Heart left ventricle (tissue), 16 donors: ENCODE measurements at regions not wholly inside any gene's neighbourhood (a gene's known extent, or its start where the extent isn't known, plus 50 kb on each side); places are given as distances from the start of the nearest gene placed in this dataset.

ENCODE experiments used
- ATAC-seq, 4 donors: fragments of 200-7000 bp; cut with Tn5 transposase; one replicate each; pipeline ENCODE4 v1.9.1; 2020 to 2022; ENCODE audit warnings: moderate library complexity in 4 of 4, mild to moderate bottlenecking in 3 of 4, moderate number of reproducible peaks in 1 of 4
- DNase-seq, 5 donors: peaks; one replicate each; pipeline ENCODE4 v3.0.0-alpha.2; 2020
- H3K27ac ChIP-seq, 12 donors: fragments of 200-600 bp; sonication (generic) in 4 of 12; one replicate each; pipeline versions ENCODE4 v1.5.0 to v1.8.0; 2016 to 2022; ENCODE audit warnings: mild to moderate bottlenecking in 2 of 12
- H3K27me3 ChIP-seq, 9 donors: fragments of 200-600 bp; sonication (generic) in 2 of 9; one replicate each; pipeline versions ENCODE4 v1.5.1 to v1.8.0; 2016 to 2022; ENCODE audit warnings: mild to moderate bottlenecking in 3 of 9
- H3K36me3 ChIP-seq, 9 donors: fragments of 200-600 bp; sonication (generic) in 2 of 9; one replicate each; pipeline versions ENCODE4 v1.5.0 to v1.8.0; 2018 to 2022; ENCODE audit warnings: mild to moderate bottlenecking in 2 of 9
- H3K4me1 ChIP-seq, 12 donors: fragments of 200-600 bp; sonication (generic) in 4 of 12; one replicate each; pipeline versions ENCODE4 v1.5.0 to v1.8.0; 2016 to 2022; ENCODE audit warnings: mild to moderate bottlenecking in 3 of 12
- H3K4me3 ChIP-seq, 12 donors: fragments of 200-600 bp; sonication (generic) in 4 of 12; one replicate each; pipeline versions ENCODE4 v1.5.0 to v1.8.0; 2017 to 2022; ENCODE audit warnings: mild to moderate bottlenecking in 9 of 12, moderate library complexity in 4 of 12
- H3K9me3 ChIP-seq, 12 donors: fragments of 200-600 bp; sonication (generic) in 4 of 12; one replicate each; pipeline versions ENCODE4 v1.5.0 to v1.8.0; 2016 to 2022; ENCODE audit warnings: mild to moderate bottlenecking in 1 of 12
- CTCF ChIP-seq, 12 donors: fragments of 200-600 bp; sonication (generic) in 4 of 12; IDR thresholded peaks; one replicate each; pipeline versions ENCODE4 v1.5.0 to v1.8.0; 2018 to 2022; ENCODE audit warnings: antibody characterized with exemption in 12 of 12, mild to moderate bottlenecking in 5 of 12
- POLR2A ChIP-seq, 2 donors: fragments of 450-650 bp; IDR thresholded peaks; one replicate each; pipeline ENCODE4 v1.6.1; 2017; ENCODE audit warnings: antibody characterized with exemption in 2 of 2, mild to moderate bottlenecking in 2 of 2, moderate library complexity in 2 of 2
- WGBS, 4 donors: extraction: QIAGEN DNeasy Blood & Tissue Kit in 2 of 4; methylation state at CpG; one replicate each; pipeline versions ENCODE4 v1.1.5 to v1.1.7; 2013 to 2018; 5-methylcytosine and 5-hydroxymethylcytosine counted together
- intact Hi-C, 10 donors: fragments of 100-400 bp; cut with DNase I; formaldehyde crosslinking; loops; one replicate each; pipeline versions ENCODE4 v1.11.1 to v1.14.2; 2022
- donor health status: ischemic (EF 13 %, LVEDD 7.1; RV severe dilation, severe dysfunction).
- donor health status: healthy with polysubstance abuse.
- donor health status: DM: no; HTN: yes; CAD: no.
- donor health status: DM: no; HTN: no; CAD: no.
- donor health status: ischemic (EF 25% LVEDD 6.9; RV normal size, moderate dysfunction).
- donor health status: ischemic (EF 25% LVEDD 5.7; RV mildly dilated, moderate dysfunction).
- donor health status: healthy.
- donor health status: DM: yes; HTN: yes; CAD: no.
- donor health status: ischemic (EF 35%, LVEDD 5.7; RV mildly dilated, moderate dysfunction).
- donor health status: nonischemic (EF 11% LVEDD 7.7; RV severe dilation, severe dysfunction).
- donor health status: DM: yes; HTN: yes; CAD: no.
- donor health status: PGD.
- donor health status: ischemic (EF 29% LVEDD 5.4; RV normal size, mild dysfunction).
- donor health status: nonischemic (EF 23%, LVEDD 6.1; RV moderate dilation, normal function).

GRCh38 chr15:69940441-69941300 lies 157.0 kb downstream of the TLE3 start:
- intact Hi-C loops = no loop called here
- TF ChIP-seq CTCF (IDR thresholded peaks at IDR 0.05) = no peak
- Histone ChIP-seq H3K9me3 (peaks cover 0 to 10% (median under 1%) of the 10 kb centered on the region in 12 donors), H3K36me3 (no peaks in the 10 kb centered on the region), H3K4me3 (no peak overlapping the region), H3K4me1 (peaks cover 0 to 5% (median 0%) of the 10 kb centered on the region in 12 donors), H3K27ac (no peak overlapping the region), H3K27me3 (no peaks in the 10 kb centered on the region)
- 91 to 93% (median 91%) methylated on average over 22 to 24 of the region's 24 CpGs for WGBS, 4 donors
- no peak for DNase-seq
- ATAC-seq = no peak

GRCh38 chr15:69941301-69941605 lies 156.5 kb downstream of the TLE3 start:
- H3K27ac ChIP-seq = no peak overlapping the region
- no peaks in the 10 kb centered on the region for H3K36me3 ChIP-seq
- DNase-seq (no peak), ATAC-seq (no peak)
- no peak overlapping the region for H3K4me3 ChIP-seq
- no peaks in the 10 kb centered on the region for H3K27me3 ChIP-seq
- no peak for TF ChIP-seq POLR2A (IDR thresholded peaks at IDR 0.05)
- TF ChIP-seq CTCF (IDR thresholded peaks at IDR 0.05) = no peak
- WGBS, 4 donors = 90 to 95% (median 92%) methylated on average over 9 to 20 of the region's 20 CpGs
- intact Hi-C loops = no loop called here
- H3K9me3 ChIP-seq = peaks cover 0 to 4% (median 0%) of the 10 kb centered on the region in 12 donors
- peaks cover 0 to 5% (median 0%) of the 10 kb centered on the region in 12 donors for H3K4me1 ChIP-seq

GRCh38 chr15:69941706-69942495 lies 155.8 kb downstream of the TLE3 start:
- no peak overlapping the region for H3K4me3 ChIP-seq
- peaks cover 0 to 5% (median 0%) of the 10 kb centered on the region in 12 donors for H3K4me1 ChIP-seq
- no peaks in the 10 kb centered on the region for H3K36me3 ChIP-seq
- intact Hi-C loops = no loop called here
- WGBS, 4 donors = 86 to 94% (median 88%) methylated on average over 11 of the region's 11 CpGs
- H3K9me3 ChIP-seq = no peaks in the 10 kb centered on the region
- no peak for ATAC-seq
- no peaks in the 10 kb centered on the region for H3K27me3 ChIP-seq
- no peak for DNase-seq
- H3K27ac ChIP-seq = no peak overlapping the region
- no peak for TF ChIP-seq CTCF (IDR thresholded peaks at IDR 0.05)
- TF ChIP-seq POLR2A (IDR thresholded peaks at IDR 0.05) = no peak

GRCh38 chr15:69943637-69944036 lies 154.1 kb downstream of the TLE3 start:
- Histone ChIP-seq H3K36me3 (no peaks in the 10 kb centered on the region), H3K9me3 (no peaks in the 10 kb centered on the region), H3K4me3 (no peak overlapping the region), H3K27ac (no peak overlapping the region), H3K4me1 (peaks cover 0 to 5% (median 0%) of the 10 kb centered on the region in 12 donors), H3K27me3 (no peaks in the 10 kb centered on the region)
- DNase-seq = no peak
- no peak for TF ChIP-seq POLR2A (IDR thresholded peaks at IDR 0.05)
- no peak for TF ChIP-seq CTCF (IDR thresholded peaks at IDR 0.05)
- ATAC-seq = no peak
- intact Hi-C loops = no loop called here
- WGBS, 4 donors = 40 to 73% (median 67%) methylated on average over 1 of the region's 1 CpG
